Parathyroid adenoma (tissue), 2 donors: ENCODE measurements at regions not wholly inside any gene's neighbourhood (a gene's known extent, or its start where the extent isn't known, plus 50 kb on each side); places are given as distances from the start of the nearest gene placed in this dataset.

Experiments used
- H2AFZ ChIP-seq: fragments of 300-600 bp; sonication (generic); one replicate; pipeline ENCODE4 v1.7.0; 2017; ENCODE audit warnings: antibody characterized with exemption, mild to moderate bottlenecking
- H3K27ac ChIP-seq: fragments of 300-600 bp; sonication (generic); one replicate; pipeline ENCODE4 v1.7.0; 2017
- H3K27me3 ChIP-seq: fragments of 300-600 bp; sonication (generic); one replicate; pipeline ENCODE4 v1.7.0; 2017; ENCODE audit warnings: low read length; ENCODE audit not compliant: control insufficient read depth, insufficient read depth
- H3K36me3 ChIP-seq: fragments of 300-600 bp; sonication (generic); one replicate; pipeline ENCODE4 v1.7.0; 2017; ENCODE audit warnings: low read length; ENCODE audit not compliant: control insufficient read depth, insufficient read depth
- H3K4me1 ChIP-seq: fragments of 300-600 bp; sonication (generic); one replicate; pipeline ENCODE4 v1.7.0; 2017; ENCODE audit warnings: control low read depth
- H3K4me2 ChIP-seq: fragments of 300-600 bp; sonication (generic); one replicate; pipeline ENCODE4 v1.7.0; 2017; ENCODE audit warnings: low read length
- H3K4me3 ChIP-seq: fragments of 300-600 bp; sonication (generic); one replicate; pipeline ENCODE4 v1.7.0; 2017; ENCODE audit warnings: low read depth, low read length
- H3K79me2 ChIP-seq: fragments of 300-600 bp; sonication (generic); one replicate; pipeline ENCODE4 v1.7.0; 2017; ENCODE audit warnings: control low read depth
- H3K9ac ChIP-seq: fragments of 300-600 bp; sonication (generic); one replicate; pipeline ENCODE4 v1.7.0; 2017; ENCODE audit warnings: mild to moderate bottlenecking
- H3K9me3 ChIP-seq: fragments of 300-600 bp; sonication (generic); one replicate; pipeline ENCODE4 v1.7.0; 2017; ENCODE audit warnings: low read length; ENCODE audit not compliant: control insufficient read depth
- CTCF ChIP-seq: fragments of 300-600 bp; sonication (generic); IDR thresholded peaks from one replicate; pipeline ENCODE4 v1.7.0; 2017; ENCODE audit warnings: antibody characterized with exemption, mild to moderate bottlenecking
- donor health status: primary hyperparathyroidism.

GRCh38 chr3:178967177-178967532 is 104.5 kb downstream of the ZMAT3 start:
- H3K27ac ChIP-seq, result no peak overlapping the region
- no peak for TF ChIP-seq CTCF
- H3K4me3 ChIP-seq, result no peak overlapping the region

GRCh38 chr3:178966299-178967176 is 105.1 kb downstream of the ZMAT3 start:
- Histone ChIP-seq H3K79me2 (no peaks in the 10 kb centered on the region), H3K36me3 (no peaks in the 10 kb centered on the region), H3K4me1 (no peaks in the 10 kb centered on the region), H3K27me3 (no peaks in the 10 kb centered on the region), H3K27ac (no peak overlapping the region), H2AFZ (peak overlapping the region; percentile 17), H3K4me3 (no peak overlapping the region), H3K9ac (no peak overlapping the region), H3K4me2 (peak overlapping the region; percentile 15), H3K9me3 (no peaks in the 10 kb centered on the region)
- TF ChIP-seq CTCF, result peak; percentile 39

More at GRCh38 chr3:178967177-178967532, 104.5 kb downstream of the ZMAT3 start:
- no peaks in the 10 kb centered on the region for H3K4me1 ChIP-seq
- no peak overlapping the region for H3K9ac ChIP-seq
- H3K36me3 ChIP-seq, result no peaks in the 10 kb centered on the region
- no peak overlapping the region for H3K4me2 ChIP-seq
- H3K9me3 ChIP-seq, result no peaks in the 10 kb centered on the region
- no peak overlapping the region for H2AFZ ChIP-seq
- H3K27me3 ChIP-seq, result no peaks in the 10 kb centered on the region
- H3K79me2 ChIP-seq, result no peaks in the 10 kb centered on the region

GRCh38 chr3:178964551-178964950 is 107.1 kb downstream of the ZMAT3 start:
- no peak overlapping the region for H2AFZ ChIP-seq
- H3K9me3 ChIP-seq, result no peaks in the 10 kb centered on the region
- H3K4me3 ChIP-seq, result no peak overlapping the region
- no peak for TF ChIP-seq CTCF
- H3K9ac ChIP-seq, result no peak overlapping the region
- H3K27me3 ChIP-seq, result no peaks in the 10 kb centered on the region
- H3K4me2 ChIP-seq, result no peak overlapping the region
- H3K27ac ChIP-seq, result no peak overlapping the region
- no peaks in the 10 kb centered on the region for H3K4me1 ChIP-seq
- H3K79me2 ChIP-seq, result no peaks in the 10 kb centered on the region
- no peaks in the 10 kb centered on the region for H3K36me3 ChIP-seq

- no peak overlapping the region for H3K4me2 ChIP-seq
- H3K36me3 ChIP-seq, result no peaks in the 10 kb centered on the region
- no peak overlapping the region for H2AFZ ChIP-seq
- no peak overlapping the region for H3K27ac ChIP-seq
- H3K79me2 ChIP-seq, result no peaks in the 10 kb centered on the region
- no peak overlapping the region for H3K4me3 ChIP-seq
- TF ChIP-seq CTCF, result no peak
- H3K9ac ChIP-seq, result no peak overlapping the region
- no peaks in the 10 kb centered on the region for H3K27me3 ChIP-seq
- H3K9me3 ChIP-seq, result no peaks in the 10 kb centered on the region
- no peaks in the 10 kb centered on the region for H3K4me1 ChIP-seq
These were observed 110.7 kb downstream of the ZMAT3 start for GRCh38 chr3:178960918-178961317.

- Histone ChIP-seq H3K9ac (no peak overlapping the region), H3K27me3 (no peaks in the 10 kb centered on the region), H2AFZ (no peak overlapping the region), H3K27ac (no peak overlapping the region), H3K36me3 (no peaks in the 10 kb centered on the region), H3K9me3 (no peaks in the 10 kb centered on the region), H3K79me2 (no peaks in the 10 kb centered on the region), H3K4me1 (no peaks in the 10 kb centered on the region), H3K4me2 (no peak overlapping the region), H3K4me3 (no peak overlapping the region)
- TF ChIP-seq CTCF, result no peak
These were observed 111.4 kb downstream of the ZMAT3 start for GRCh38 chr3:178960181-178960580.
